ENCODE measurements at regions not wholly inside any gene's neighbourhood (a gene's known extent, or its start where the extent isn't known, plus 50 kb on each side); places are given as distances from the start of the nearest gene placed in this dataset.

DNA sequence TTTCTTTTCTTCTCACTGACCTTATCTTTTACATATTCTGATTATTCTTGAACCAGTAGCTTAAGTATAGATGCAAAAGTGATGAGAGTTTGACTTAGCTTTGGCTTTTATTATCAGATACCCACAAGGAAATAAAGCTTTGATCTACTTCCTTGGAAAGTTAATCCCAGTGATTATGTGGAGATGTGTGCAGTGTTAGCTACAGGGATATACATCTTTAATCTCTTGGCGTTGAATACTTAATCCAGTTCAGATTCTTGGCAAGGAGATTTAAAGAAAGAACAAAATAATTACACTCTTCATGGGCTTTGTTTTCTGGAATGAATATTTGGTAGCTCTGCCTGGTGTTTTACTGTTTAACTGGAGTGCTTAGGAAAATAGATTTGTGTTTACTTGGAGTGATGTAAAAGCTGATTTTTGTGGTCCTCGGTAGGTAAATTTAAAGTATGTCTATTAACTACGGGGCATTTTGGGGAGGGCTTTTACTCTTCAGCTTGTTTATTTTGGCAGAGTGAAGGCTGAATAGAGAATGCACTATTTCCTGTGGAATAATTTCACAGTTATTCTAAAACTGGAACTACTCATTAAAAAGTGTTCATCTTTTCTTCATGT is 150.1 kb upstream of the LRIG3 start:
- Histone ChIP-seq H3K4me3 (no peak overlapping the region), H3K36me3 (ENCODE audit: low read depth) (no peaks in the 10 kb centered on the region), H3K4me1 (ENCODE audit: low read depth) (no peaks in the 10 kb centered on the region), H3K9me3 (no peaks in the 10 kb centered on the region)
- no peak for DNase-seq
- no peak for TF ChIP-seq CTCF (IDR thresholded peaks at IDR 0.05)
- no peak for ATAC-seq
- intact Hi-C loops (cut with DNase I, micrococcal nuclease) = no loop called here

DNA sequence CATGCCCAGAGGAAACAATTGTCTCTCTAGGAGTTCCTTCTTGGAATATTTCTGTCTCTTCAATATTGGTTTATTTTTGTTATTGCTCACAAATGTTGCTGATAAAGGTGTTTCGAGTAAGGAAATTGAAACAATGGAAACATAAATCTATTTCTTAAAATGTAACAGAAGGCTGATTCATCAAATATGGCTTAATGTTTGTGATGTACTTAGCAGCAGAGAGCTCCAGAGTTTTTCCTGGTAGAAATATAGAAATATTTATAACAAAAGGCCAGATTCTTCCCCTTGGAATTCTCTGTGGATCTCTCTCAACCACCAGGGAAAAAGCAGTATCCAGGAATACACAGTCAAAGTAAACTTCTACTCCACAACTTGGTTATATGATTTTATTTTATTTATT is 149.2 kb upstream of the LRIG3 start:
- no peaks in the 10 kb centered on the region for H3K36me3 ChIP-seq (ENCODE audit: low read depth)
- H3K9me3 ChIP-seq = no peaks in the 10 kb centered on the region
- intact Hi-C loops (cut with DNase I, micrococcal nuclease) = no loop called here
- no peak for ATAC-seq
- TF ChIP-seq CTCF (IDR thresholded peaks at IDR 0.05) = no peak
- no peaks in the 10 kb centered on the region for H3K4me1 ChIP-seq (ENCODE audit: low read depth)
- no peak for DNase-seq
- H3K4me3 ChIP-seq = no peak overlapping the region

DNA sequence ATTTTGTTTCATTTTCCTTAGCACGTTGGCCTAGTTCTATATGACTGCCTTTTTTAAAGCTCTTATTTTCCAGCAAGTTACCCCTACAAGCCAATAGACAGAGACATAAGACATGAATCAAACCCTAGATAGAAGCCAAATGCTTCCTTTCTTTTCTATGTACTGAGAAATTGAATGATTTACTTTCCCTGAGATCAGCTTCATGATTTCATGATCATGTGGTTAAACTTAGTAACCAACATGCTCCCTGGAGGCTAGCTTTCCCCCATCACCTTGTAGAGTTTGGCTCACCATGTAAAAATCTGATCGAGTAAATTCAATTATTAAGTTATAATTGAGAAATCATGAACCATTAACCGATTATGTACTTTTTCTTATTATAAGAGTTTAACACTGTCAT is 148.1 kb upstream of the LRIG3 start:
- TF ChIP-seq CTCF (IDR thresholded peaks at IDR 0.05) = no peak
- no peak for ATAC-seq
- intact Hi-C loops (cut with DNase I, micrococcal nuclease) = no loop called here

GRCh38 chr12:59067083-59067482 is 146.8 kb upstream of the LRIG3 start:
- H3K9me3 ChIP-seq = no peaks in the 10 kb centered on the region
- ATAC-seq = peak; percentile 25
- no peak overlapping the region for H3K4me3 ChIP-seq
- no peak for TF ChIP-seq CTCF (IDR thresholded peaks at IDR 0.05)
- H3K4me1 ChIP-seq (ENCODE audit: low read depth) = no peaks in the 10 kb centered on the region
- no peaks in the 10 kb centered on the region for H3K36me3 ChIP-seq (ENCODE audit: low read depth)
- intact Hi-C loops (cut with DNase I, micrococcal nuclease) = no loop called here
- no peak for DNase-seq

More for the DNA sequence above, 148.1 kb upstream of the LRIG3 start:
- Histone ChIP-seq H3K4me1 (ENCODE audit: low read depth) (no peaks in the 10 kb centered on the region), H3K9me3 (no peaks in the 10 kb centered on the region), H3K4me3 (no peak overlapping the region), H3K36me3 (ENCODE audit: low read depth) (no peaks in the 10 kb centered on the region)
- no peak for DNase-seq

DNA sequence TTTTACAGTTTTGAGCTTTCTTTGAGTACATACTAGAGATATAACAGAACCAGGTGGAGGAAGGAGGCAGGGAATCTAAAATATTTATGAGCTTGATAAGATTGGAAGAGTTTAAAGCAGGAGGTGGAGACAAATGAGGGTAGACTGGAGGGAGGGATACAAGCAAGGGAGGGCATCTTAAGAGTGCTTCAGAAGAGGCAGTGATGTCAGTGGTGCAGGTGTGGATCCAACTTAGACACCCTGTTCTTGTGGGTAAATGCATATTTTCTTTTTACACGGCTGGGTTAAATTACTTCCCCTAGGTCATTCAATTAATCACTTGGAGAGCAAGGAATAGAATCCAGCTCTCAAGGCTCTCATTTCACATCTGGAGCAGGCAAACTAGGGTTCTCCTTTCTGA is 146.1 kb upstream of the LRIG3 start:
- TF ChIP-seq CTCF (IDR thresholded peaks at IDR 0.05) = no peak
- peak; percentile 23 for ATAC-seq
- H3K4me3 ChIP-seq = no peak overlapping the region

More for the DNA sequence above, 146.1 kb upstream of the LRIG3 start:
- Histone ChIP-seq H3K36me3 (ENCODE audit: low read depth) (no peaks in the 10 kb centered on the region), H3K4me1 (ENCODE audit: low read depth) (no peaks in the 10 kb centered on the region), H3K9me3 (no peaks in the 10 kb centered on the region)
- no peak for DNase-seq
- intact Hi-C loops (cut with DNase I, micrococcal nuclease) = no loop called here
